Inflammatory macrophage (primary cell): ENCODE measurements at regions not wholly inside any gene's neighbourhood (a gene's known extent, or its start where the extent isn't known, plus 50 kb on each side); places are given as distances from the start of the nearest gene placed in this dataset.

ENCODE experiments used
- DNase-seq, 2 donors: peaks; one replicate each; pipeline ENCODE4 v3.0.0-alpha.2; 2020 to 2022

GRCh38 chr4:57554556-57555092 lies 444.4 kb upstream of the IGFBP7 start:
- no peak for DNase-seq

GRCh38 chr4:57553728-57554127 lies 443.5 kb upstream of the IGFBP7 start:
- DNase-seq: no peak

GRCh38 chr4:57550198-57550597 lies 440.0 kb upstream of the IGFBP7 start:
- no peak for DNase-seq

GRCh38 chr4:57548856-57549255 lies 438.7 kb upstream of the IGFBP7 start:
- no peak for DNase-seq

- DNase-seq: no peak
Observed at GRCh38 chr4:57544811-57545654, 434.8 kb upstream of the IGFBP7 start.

GRCh38 chr4:57504797-57505530 lies 394.8 kb upstream of the IGFBP7 start:
- no peak for DNase-seq

- no peak for DNase-seq
Observed at GRCh38 chr4:57504139-57504538, 394.0 kb upstream of the IGFBP7 start.

GRCh38 chr4:57501720-57502119 lies 391.5 kb upstream of the IGFBP7 start:
- DNase-seq: no peak

GRCh38 chr4:57499786-57500185 lies 389.6 kb upstream of the IGFBP7 start:
- no peak for DNase-seq

GRCh38 chr4:57498251-57498650 lies 388.1 kb upstream of the IGFBP7 start:
- DNase-seq: no peak

GRCh38 chr4:57496697-57497471 lies 386.7 kb upstream of the IGFBP7 start:
- DNase-seq: no peak

- no peak for DNase-seq
Observed at GRCh38 chr4:57494821-57495220, 384.6 kb upstream of the IGFBP7 start.

- no peak for DNase-seq
Observed at GRCh38 chr4:57492251-57492878, 382.2 kb upstream of the IGFBP7 start.

GRCh38 chr4:57491388-57491787 lies 381.2 kb upstream of the IGFBP7 start:
- DNase-seq: no peak

GRCh38 chr4:57490520-57491255 lies 380.5 kb upstream of the IGFBP7 start:
- DNase-seq: no peak

GRCh38 chr4:57488366-57489162 lies 378.4 kb upstream of the IGFBP7 start:
- DNase-seq: no peak

GRCh38 chr4:57475424-57475823 lies 365.2 kb upstream of the IGFBP7 start:
- DNase-seq: no peak

- no peak for DNase-seq
Observed at GRCh38 chr4:57465321-57466056, 355.3 kb upstream of the IGFBP7 start.

GRCh38 chr4:57462843-57463242 lies 352.7 kb upstream of the IGFBP7 start:
- DNase-seq: no peak

- no peak for DNase-seq
Observed at GRCh38 chr4:57460967-57461366, 350.8 kb upstream of the IGFBP7 start.
